ENCODE measurements at regions not wholly inside any gene's neighbourhood (a gene's known extent, or its start where the extent isn't known, plus 50 kb on each side); places are given as distances from the start of the nearest gene placed in this dataset.
A peak's percentile ranks its signal among the peaks of the same experiment; 100 is the strongest.

DNA sequence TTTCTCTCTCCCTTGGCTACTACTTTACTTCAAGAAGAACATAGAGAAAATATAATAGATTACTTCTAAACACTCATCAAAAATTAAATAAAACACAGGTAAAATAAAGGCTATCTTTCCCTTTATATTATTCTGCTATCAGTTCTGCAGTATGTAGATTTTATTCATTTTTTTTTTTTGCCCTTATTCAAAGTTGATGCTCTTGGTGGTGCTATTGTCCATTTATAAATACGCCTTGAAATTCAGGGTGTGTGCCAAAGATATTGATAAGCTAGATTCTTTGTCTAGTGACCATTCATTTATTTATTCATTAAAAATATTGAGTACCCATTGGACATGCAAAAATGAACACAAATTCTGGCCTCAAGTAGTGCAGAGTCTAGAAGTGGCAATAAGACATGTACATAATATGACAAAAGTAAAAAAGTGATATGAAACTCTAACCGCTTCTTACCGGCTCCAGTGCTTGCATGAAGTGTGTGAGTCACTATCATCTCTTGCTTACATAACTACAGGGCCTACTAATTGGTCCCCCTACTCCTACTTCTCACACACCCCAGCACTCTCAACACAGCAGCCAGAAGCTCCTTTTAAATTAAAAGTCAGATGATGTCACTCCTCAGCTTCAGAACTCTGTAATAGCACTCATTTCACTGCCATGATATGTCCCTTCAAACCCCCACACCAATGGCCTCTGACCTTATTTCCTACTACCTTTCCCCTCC, 208.3 kb upstream of the FANCL start:
- Histone ChIP-seq H3K27ac (ENCODE audit: low read depth, low read length) (no peak overlapping the region), H3K4me1 (ENCODE audit: control insufficient read depth, insufficient read depth, low read length) (no peaks in the 10 kb centered on the region), H3K27me3 (ENCODE audit: control insufficient read depth, insufficient read depth, low read length, poor library complexity, severe bottlenecking) (no peaks in the 10 kb centered on the region), H3K36me3 (ENCODE audit: control insufficient read depth, insufficient read depth, low read length) (no peaks in the 10 kb centered on the region), H3K4me3 (ENCODE audit: low read length) (no peak overlapping the region), H3K9ac (ENCODE audit: extremely low read depth, low read length, poor library complexity, severe bottlenecking) (no peak overlapping the region), H3K9me3 (ENCODE audit: control insufficient read depth, low read length) (no peaks in the 10 kb centered on the region)
- H3K9me3 Mint-ChIP-seq, result no peaks in the 10 kb centered on the region
- H3K27me3 Mint-ChIP-seq (ENCODE audit: insufficient read depth), result no peaks in the 10 kb centered on the region
- peak overlapping the region; percentile 87 for H3K27ac Mint-ChIP-seq
- TF ChIP-seq, protein P1, sequence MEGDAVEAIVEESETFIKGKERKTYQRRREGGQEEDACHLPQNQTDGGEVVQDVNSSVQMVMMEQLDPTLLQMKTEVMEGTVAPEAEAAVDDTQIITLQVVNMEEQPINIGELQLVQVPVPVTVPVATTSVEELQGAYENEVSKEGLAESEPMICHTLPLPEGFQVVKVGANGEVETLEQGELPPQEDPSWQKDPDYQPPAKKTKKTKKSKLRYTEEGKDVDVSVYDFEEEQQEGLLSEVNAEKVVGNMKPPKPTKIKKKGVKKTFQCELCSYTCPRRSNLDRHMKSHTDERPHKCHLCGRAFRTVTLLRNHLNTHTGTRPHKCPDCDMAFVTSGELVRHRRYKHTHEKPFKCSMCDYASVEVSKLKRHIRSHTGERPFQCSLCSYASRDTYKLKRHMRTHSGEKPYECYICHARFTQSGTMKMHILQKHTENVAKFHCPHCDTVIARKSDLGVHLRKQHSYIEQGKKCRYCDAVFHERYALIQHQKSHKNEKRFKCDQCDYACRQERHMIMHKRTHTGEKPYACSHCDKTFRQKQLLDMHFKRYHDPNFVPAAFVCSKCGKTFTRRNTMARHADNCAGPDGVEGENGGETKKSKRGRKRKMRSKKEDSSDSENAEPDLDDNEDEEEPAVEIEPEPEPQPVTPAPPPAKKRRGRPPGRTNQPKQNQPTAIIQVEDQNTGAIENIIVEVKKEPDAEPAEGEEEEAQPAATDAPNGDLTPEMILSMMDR (conservative IDR thresholded peaks at IDR 0.05), result peak; percentile 21
- WGBS, 2 experiments (ENCODE audit: insufficient coverage in 1 of 2, insufficient read length in 1 of 2), result 91% methylated on average over 2 of the region's 3 CpGs; no CpG with 5 or more reads in 1 of the 2 experiments
- H3K36me3 Mint-ChIP-seq (ENCODE audit: low read depth), result no peaks in the 10 kb centered on the region
- peaks cover 24% of the 10 kb centered on the region for H3K4me1 Mint-ChIP-seq
- peak; percentile 47 for DNase-seq
- no peak overlapping the region for H3K4me3 Mint-ChIP-seq

DNA sequence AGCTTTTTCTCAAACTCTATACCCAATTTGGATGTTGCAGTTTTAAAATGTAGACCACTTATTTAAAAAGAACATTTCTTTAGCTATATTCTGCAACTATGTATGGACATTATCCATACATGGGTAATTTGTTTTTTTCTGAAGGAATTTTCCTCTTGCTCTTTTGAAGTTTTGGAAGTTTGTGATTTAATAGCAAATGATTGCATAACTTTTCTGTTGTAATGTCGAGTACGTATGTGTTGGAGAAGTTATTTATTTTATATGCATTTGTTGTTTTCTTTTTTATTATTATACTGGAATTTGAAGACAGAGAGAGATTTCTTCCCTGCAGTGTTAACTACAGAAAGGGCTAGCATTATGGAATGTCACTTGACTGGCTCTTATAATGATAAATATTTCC, 207.7 kb upstream of the FANCL start:
- no peaks in the 10 kb centered on the region for H3K27me3 Mint-ChIP-seq (ENCODE audit: insufficient read depth)
- no peak overlapping the region for H3K27ac ChIP-seq (ENCODE audit: low read depth, low read length)
- 72% methylated on average over 2 of the region's 2 CpGs; no CpG with 5 or more reads in 1 of the 2 experiments for WGBS, 2 experiments (ENCODE audit: insufficient coverage in 1 of 2, insufficient read length in 1 of 2)

DNA sequence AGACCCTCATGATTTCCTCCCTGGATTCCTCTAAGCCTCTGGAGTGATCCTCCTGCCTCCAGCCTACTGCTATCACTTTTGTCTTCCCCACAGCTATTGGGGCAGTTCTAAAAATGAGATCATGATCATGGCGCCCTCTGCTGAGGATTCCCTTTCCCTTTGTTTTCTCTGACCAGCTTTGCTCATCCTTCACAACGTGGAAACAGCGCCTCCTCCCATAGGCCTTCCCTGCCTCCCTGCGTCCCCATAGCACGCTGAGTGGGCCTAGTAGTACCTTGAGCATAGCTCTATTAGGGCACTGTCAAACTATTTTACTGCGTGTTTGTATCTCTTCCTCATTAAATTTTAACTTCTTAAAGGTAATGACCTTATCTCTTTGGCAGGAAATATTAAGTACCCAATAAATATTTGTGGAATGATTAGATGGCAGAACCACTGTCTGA, 207.0 kb upstream of the FANCL start:
- no peak overlapping the region for H3K27ac ChIP-seq (ENCODE audit: low read depth, low read length)
- WGBS, 2 experiments (ENCODE audit: insufficient coverage in 1 of 2, insufficient read length in 1 of 2), result 0 to 6% methylated on average over 3 to 6 of the region's 6 CpGs
- no peaks in the 10 kb centered on the region for H3K27me3 ChIP-seq (ENCODE audit: control insufficient read depth, insufficient read depth, low read length, poor library complexity, severe bottlenecking)
- Mint-ChIP-seq H3K27ac (peak overlapping the region; percentile 82), H3K9me3 (no peaks in the 10 kb centered on the region), H3K36me3 (ENCODE audit: low read depth) (no peaks in the 10 kb centered on the region), H3K27me3 (ENCODE audit: insufficient read depth) (no peaks in the 10 kb centered on the region), H3K4me1 (peaks cover 27% of the 10 kb centered on the region), H3K4me3 (no peak overlapping the region)
- TF ChIP-seq, protein P1 (conservative IDR thresholded peaks at IDR 0.05), result peak; percentile 84
- DNase-seq, result peak; percentile 97
- no peak overlapping the region for H3K4me3 ChIP-seq (ENCODE audit: low read length)
- no peaks in the 10 kb centered on the region for H3K36me3 ChIP-seq (ENCODE audit: control insufficient read depth, insufficient read depth, low read length)
- no peaks in the 10 kb centered on the region for H3K4me1 ChIP-seq (ENCODE audit: control insufficient read depth, insufficient read depth, low read length)
- no peaks in the 10 kb centered on the region for H3K9me3 ChIP-seq (ENCODE audit: control insufficient read depth, low read length)
- no peak overlapping the region for H3K9ac ChIP-seq (ENCODE audit: extremely low read depth, low read length, poor library complexity, severe bottlenecking)

More for the DNA sequence above, 207.7 kb upstream of the FANCL start:
- no peak for DNase-seq
- Mint-ChIP-seq H3K4me1 (peaks cover 27% of the 10 kb centered on the region), H3K36me3 (ENCODE audit: low read depth) (no peaks in the 10 kb centered on the region), H3K27ac (no peak overlapping the region), H3K9me3 (no peaks in the 10 kb centered on the region), H3K4me3 (no peak overlapping the region)
- Histone ChIP-seq H3K4me3 (ENCODE audit: low read length) (no peak overlapping the region), H3K36me3 (ENCODE audit: control insufficient read depth, insufficient read depth, low read length) (no peaks in the 10 kb centered on the region), H3K9me3 (ENCODE audit: control insufficient read depth, low read length) (no peaks in the 10 kb centered on the region), H3K9ac (ENCODE audit: extremely low read depth, low read length, poor library complexity, severe bottlenecking) (no peak overlapping the region), H3K27me3 (ENCODE audit: control insufficient read depth, insufficient read depth, low read length, poor library complexity, severe bottlenecking) (no peaks in the 10 kb centered on the region), H3K4me1 (ENCODE audit: control insufficient read depth, insufficient read depth, low read length) (no peaks in the 10 kb centered on the region)
- TF ChIP-seq, protein P1 (conservative IDR thresholded peaks at IDR 0.05), result no peak

Measured in endodermal cell (in vitro differentiated cells).